Mucosa of descending colon (tissue), 3 donors: ENCODE measurements at regions not wholly inside any gene's neighbourhood (a gene's known extent, or its start where the extent isn't known, plus 50 kb on each side); places are given as distances from the start of the nearest gene placed in this dataset.

ENCODE experiments used
- ATAC-seq: fragments of 200-7000 bp; cut with Tn5 transposase; one replicate; pipeline ENCODE4 v1.9.1; 2020; ENCODE audit warnings: mild to moderate bottlenecking, moderate library complexity
- DNase-seq, 3 donors: peaks; one replicate each; pipeline ENCODE4 v3.0.0-alpha.2; 2020
- H3K36me3 ChIP-seq: fragments of 200-600 bp; one replicate; pipeline ENCODE4 v1.8.0; 2021; ENCODE audit warnings: low read depth, mild to moderate bottlenecking
- H3K4me1 ChIP-seq: fragments of 200-600 bp; one replicate; pipeline ENCODE4 v1.8.0; 2021; ENCODE audit warnings: low read depth, mild to moderate bottlenecking
- H3K4me3 ChIP-seq: fragments of 200-600 bp; one replicate; pipeline ENCODE4 v1.8.0; 2021; ENCODE audit warnings: mild to moderate bottlenecking
- H3K9me3 ChIP-seq: fragments of 200-600 bp; one replicate; pipeline ENCODE4 v1.8.0; 2021; ENCODE audit warnings: mild to moderate bottlenecking
- intact Hi-C, 2 donors: fragments of 100-400 bp; cut with DNase I in 1 of 2; cut with micrococcal nuclease in 1 of 2; formaldehyde crosslinking; loops; one replicate each; pipeline versions ENCODE4 v1.11.0 to v1.11.1; 2022; cut with DNase I, micrococcal nuclease
- TF ChIP-seq, protein P1 (sequence below): fragments of 200-600 bp; IDR thresholded peaks from one replicate; pipeline ENCODE4 v1.8.0; 2022; ENCODE audit warnings: antibody characterized with exemption, mild to moderate bottlenecking
- donor health status: DM: no; HTN: no; CAD: no; lungs with moderate emphysema.
- donor health status: DM: no; HTN: no; CAD: no.
- donor health status: DM: no; HTN: yes; CAD: no.

GRCh38 chr5:176737746-176738636 lies 72.4 kb upstream of the UNC5A start:
- H3K9me3 ChIP-seq: no peaks in the 10 kb centered on the region
- intact Hi-C loops: no loop called here
- TF ChIP-seq, protein P1, sequence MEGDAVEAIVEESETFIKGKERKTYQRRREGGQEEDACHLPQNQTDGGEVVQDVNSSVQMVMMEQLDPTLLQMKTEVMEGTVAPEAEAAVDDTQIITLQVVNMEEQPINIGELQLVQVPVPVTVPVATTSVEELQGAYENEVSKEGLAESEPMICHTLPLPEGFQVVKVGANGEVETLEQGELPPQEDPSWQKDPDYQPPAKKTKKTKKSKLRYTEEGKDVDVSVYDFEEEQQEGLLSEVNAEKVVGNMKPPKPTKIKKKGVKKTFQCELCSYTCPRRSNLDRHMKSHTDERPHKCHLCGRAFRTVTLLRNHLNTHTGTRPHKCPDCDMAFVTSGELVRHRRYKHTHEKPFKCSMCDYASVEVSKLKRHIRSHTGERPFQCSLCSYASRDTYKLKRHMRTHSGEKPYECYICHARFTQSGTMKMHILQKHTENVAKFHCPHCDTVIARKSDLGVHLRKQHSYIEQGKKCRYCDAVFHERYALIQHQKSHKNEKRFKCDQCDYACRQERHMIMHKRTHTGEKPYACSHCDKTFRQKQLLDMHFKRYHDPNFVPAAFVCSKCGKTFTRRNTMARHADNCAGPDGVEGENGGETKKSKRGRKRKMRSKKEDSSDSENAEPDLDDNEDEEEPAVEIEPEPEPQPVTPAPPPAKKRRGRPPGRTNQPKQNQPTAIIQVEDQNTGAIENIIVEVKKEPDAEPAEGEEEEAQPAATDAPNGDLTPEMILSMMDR: no peak
- H3K36me3 ChIP-seq: no peaks in the 10 kb centered on the region
- no peak for DNase-seq
- H3K4me1 ChIP-seq: no peaks in the 10 kb centered on the region
- H3K4me3 ChIP-seq: no peak overlapping the region
- no peak for ATAC-seq

GRCh38 chr5:176738637-176739250 lies 71.6 kb upstream of the UNC5A start:
- H3K4me3 ChIP-seq: no peak overlapping the region
- no peaks in the 10 kb centered on the region for H3K36me3 ChIP-seq
- TF ChIP-seq, protein P1: no peak
- no peaks in the 10 kb centered on the region for H3K9me3 ChIP-seq
- H3K4me1 ChIP-seq: no peaks in the 10 kb centered on the region
- intact Hi-C loops: no loop called here
- ATAC-seq (no peak), DNase-seq (no peak)

GRCh38 chr5:176739461-176740051 lies 70.8 kb upstream of the UNC5A start:
- no peaks in the 10 kb centered on the region for H3K9me3 ChIP-seq
- H3K4me3 ChIP-seq: no peak overlapping the region
- TF ChIP-seq, protein P1: no peak
- intact Hi-C loops: no loop called here
- no peak for ATAC-seq
- H3K4me1 ChIP-seq: no peaks in the 10 kb centered on the region
- DNase-seq: no peak
- H3K36me3 ChIP-seq: no peaks in the 10 kb centered on the region

DNA sequence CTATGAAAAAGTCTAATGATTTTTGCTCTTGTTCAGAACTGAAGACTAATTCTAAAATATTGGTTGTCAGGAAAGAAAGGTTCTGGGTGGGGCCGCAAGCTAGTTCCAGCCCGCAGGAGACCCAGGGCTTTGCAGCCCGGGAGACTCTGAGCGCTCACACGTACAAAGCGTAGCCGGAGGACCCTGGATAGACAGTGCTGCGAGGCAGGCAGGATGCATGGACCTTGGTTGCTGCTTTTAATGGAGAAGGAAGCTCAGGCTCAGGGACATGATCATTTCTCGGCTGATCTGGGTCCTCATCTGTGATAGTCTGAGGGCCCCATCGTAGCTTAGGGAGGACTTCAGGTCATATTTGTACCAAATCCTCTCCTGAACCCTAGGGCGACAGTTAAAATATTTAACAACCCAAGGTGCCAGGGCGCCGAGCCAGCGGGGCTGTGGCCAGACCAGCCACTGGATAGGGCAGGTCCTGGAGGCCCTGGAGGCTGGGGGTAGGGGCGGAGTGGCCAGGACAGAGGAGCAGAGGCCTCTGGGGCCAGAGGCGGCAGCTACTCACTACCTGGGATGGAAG lies 70.1 kb upstream of the UNC5A start:
- H3K36me3 ChIP-seq: no peaks in the 10 kb centered on the region
- no peaks in the 10 kb centered on the region for H3K9me3 ChIP-seq
- no peaks in the 10 kb centered on the region for H3K4me1 ChIP-seq
- ATAC-seq: no peak
- TF ChIP-seq, protein P1: no peak
- intact Hi-C loops: no loop called here
- no peak overlapping the region for H3K4me3 ChIP-seq
- no peak for DNase-seq

DNA sequence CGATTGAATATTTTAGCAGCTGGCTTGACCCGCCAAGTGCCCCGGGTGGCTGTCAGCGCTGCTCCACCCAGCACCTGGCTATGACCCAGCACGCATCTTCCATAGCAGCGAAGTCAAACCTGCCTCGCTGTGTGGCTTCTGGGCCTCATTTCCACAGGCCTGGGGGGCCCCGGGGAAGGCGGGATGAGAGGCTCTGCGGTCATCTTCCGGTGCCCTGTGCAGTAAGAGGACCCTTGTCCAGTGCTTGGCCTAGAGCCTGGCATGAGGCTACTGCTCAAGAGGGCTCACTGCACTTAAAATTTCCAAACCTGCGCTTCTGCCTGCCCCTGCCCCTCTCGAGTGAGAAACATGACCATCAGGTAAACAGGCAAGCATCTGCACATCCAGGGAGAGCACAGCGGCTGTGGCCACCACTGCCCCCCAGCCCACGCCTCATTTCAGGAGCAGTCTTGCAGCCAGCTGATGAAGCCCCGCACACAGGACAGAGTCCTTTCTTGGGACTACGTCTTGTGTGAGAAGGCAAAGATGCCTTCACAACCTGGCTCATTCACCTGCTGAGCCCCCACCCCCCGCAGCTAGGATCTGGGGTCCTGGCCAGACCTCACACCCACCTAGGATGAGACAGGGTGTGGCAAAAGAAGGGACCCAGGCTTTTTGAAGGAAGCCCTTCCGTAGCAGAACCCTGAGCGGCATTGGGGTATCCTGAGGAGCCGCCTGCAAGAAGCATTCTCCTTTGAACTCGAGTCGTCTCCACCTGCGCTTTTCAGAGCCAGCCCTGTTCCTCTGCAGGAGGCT lies 69.5 kb upstream of the UNC5A start:
- H3K9me3 ChIP-seq: no peaks in the 10 kb centered on the region
- no peaks in the 10 kb centered on the region for H3K4me1 ChIP-seq
- ATAC-seq: no peak
- H3K4me3 ChIP-seq: no peak overlapping the region
- intact Hi-C loops: no loop called here
- no peaks in the 10 kb centered on the region for H3K36me3 ChIP-seq
- TF ChIP-seq, protein P1: no peak
- DNase-seq: no peak
